ENCODE measurements at regions not wholly inside any gene's neighbourhood (a gene's known extent, or its start where the extent isn't known, plus 50 kb on each side); places are given as distances from the start of the nearest gene placed in this dataset.

- Histone ChIP-seq H4K12ac (ENCODE audit: low read depth, low read length) (no peak overlapping the region), H3K36me3 (ENCODE audit: control insufficient read depth in 1 of 2, insufficient read depth in 2 of 2, low read length in 2 of 2) (no peaks in the 10 kb centered on the region), H3K9me3 (ENCODE audit: insufficient read depth, low read depth, low read length) (peaks cover 1% of the 10 kb centered on the region), H3K4me3 (ENCODE audit: low read depth, low read length) (no peak overlapping the region), H3K18ac (ENCODE audit: low read length) (no peak overlapping the region), H2AK5ac (ENCODE audit: low read length) (no peak overlapping the region), H3K4me1 (ENCODE audit: control insufficient read depth in 1 of 2, insufficient read depth in 2 of 2, low read length in 2 of 2) (peaks cover 3 to 4% of the 10 kb centered on the region in 2 experiments), H3K14ac (ENCODE audit: low read length) (no peak overlapping the region), H3K27me3 (ENCODE audit: insufficient read depth, low read length) (no peaks in the 10 kb centered on the region), H3K23ac (ENCODE audit: low read length) (no peak overlapping the region), H2AFZ (ENCODE audit: insufficient read depth, low read length, poor library complexity) (no peak overlapping the region), H3K4me2 (ENCODE audit: low read length) (no peak overlapping the region), H4K8ac (ENCODE audit: low read depth, low read length) (no peak overlapping the region), H3K79me2 (ENCODE audit: control insufficient read depth, insufficient read depth, low read length, poor library complexity) (no peaks in the 10 kb centered on the region), H3K79me1 (ENCODE audit: low read length) (no peaks in the 10 kb centered on the region), H2BK5ac (ENCODE audit: low read depth, low read length, poor library complexity) (no peak overlapping the region), H2BK120ac (ENCODE audit: insufficient read depth, low read length, poor library complexity) (no peak overlapping the region), H2BK12ac (ENCODE audit: low read length) (no peak overlapping the region), H3K27ac (ENCODE audit: low read depth, low read length) (no peak overlapping the region), H3K9ac (ENCODE audit: low read length) (no peak overlapping the region), H4K91ac (ENCODE audit: low read depth, low read length) (no peak overlapping the region), H3K4ac (ENCODE audit: low read depth, low read length) (no peak overlapping the region)
- no CpG with 5 or more reads among the region's 2 CpGs for WGBS (ENCODE audit: extremely low coverage, insufficient coverage, insufficient read length)
- DNase-seq = no peak
These were observed 82.5 kb downstream of the TMEM168 start for GRCh38 chr7:112707655-112708054.

- no peak overlapping the region for H2BK120ac ChIP-seq (ENCODE audit: insufficient read depth, low read length, poor library complexity)
- no peak overlapping the region for H4K8ac ChIP-seq (ENCODE audit: low read depth, low read length)
- no peak overlapping the region for H2BK5ac ChIP-seq (ENCODE audit: low read depth, low read length, poor library complexity)
- peaks cover 3 to 4% of the 10 kb centered on the region in 2 experiments for H3K4me1 ChIP-seq (ENCODE audit: control insufficient read depth in 1 of 2, insufficient read depth in 2 of 2, low read length in 2 of 2)
- H3K9ac ChIP-seq (ENCODE audit: low read length) = no peak overlapping the region
- H3K9me3 ChIP-seq (ENCODE audit: insufficient read depth, low read depth, low read length) = peaks cover 2% of the 10 kb centered on the region
- H3K14ac ChIP-seq (ENCODE audit: low read length) = no peak overlapping the region
- no peak overlapping the region for H4K91ac ChIP-seq (ENCODE audit: low read depth, low read length)
- no peak overlapping the region for H4K12ac ChIP-seq (ENCODE audit: low read depth, low read length)
- H3K23ac ChIP-seq (ENCODE audit: low read length) = no peak overlapping the region
- no peak overlapping the region for H3K4me3 ChIP-seq (ENCODE audit: low read depth, low read length)
- H2AK5ac ChIP-seq (ENCODE audit: low read length) = no peak overlapping the region
- no peak overlapping the region for H3K4ac ChIP-seq (ENCODE audit: low read depth, low read length)
- no peak overlapping the region for H3K4me2 ChIP-seq (ENCODE audit: low read length)
- H3K27me3 ChIP-seq (ENCODE audit: insufficient read depth, low read length) = no peaks in the 10 kb centered on the region
- no peaks in the 10 kb centered on the region for H3K36me3 ChIP-seq (ENCODE audit: control insufficient read depth in 1 of 2, insufficient read depth in 2 of 2, low read length in 2 of 2)
- no peak for DNase-seq
- no peak overlapping the region for H2BK12ac ChIP-seq (ENCODE audit: low read length)
- no peak overlapping the region for H3K18ac ChIP-seq (ENCODE audit: low read length)
- no peak overlapping the region for H2AFZ ChIP-seq (ENCODE audit: insufficient read depth, low read length, poor library complexity)
- H3K79me1 ChIP-seq (ENCODE audit: low read length) = no peaks in the 10 kb centered on the region
- H3K79me2 ChIP-seq (ENCODE audit: control insufficient read depth, insufficient read depth, low read length, poor library complexity) = no peaks in the 10 kb centered on the region
- no CpG with 5 or more reads among the region's 1 CpG for WGBS (ENCODE audit: extremely low coverage, insufficient coverage, insufficient read length)
- no peak overlapping the region for H3K27ac ChIP-seq (ENCODE audit: low read depth, low read length)
These were observed 82.0 kb downstream of the TMEM168 start for GRCh38 chr7:112708236-112708635.
